GM23338 (cell line): ENCODE measurements at regions not wholly inside any gene's neighbourhood (a gene's known extent, or its start where the extent isn't known, plus 50 kb on each side); places are given as distances from the start of the nearest gene placed in this dataset.

Source experiments
- ATAC-seq: fragments of 200-7000 bp; cut with Tn5 transposase; 3 replicates; pipeline ENCODE4 v1.9.1; 2020
- DNase-seq: peaks from one replicate; pipeline ENCODE4 v3.0.0-alpha.2; 2015; ENCODE audit warnings: low spot score
- H2AFZ ChIP-seq: fragments of 200-600 bp; sonication (generic); 2 replicates; pipeline ENCODE4 v1.8.0; 2016; ENCODE audit warnings: antibody characterized with exemption, mild to moderate bottlenecking, moderate library complexity
- H3F3A ChIP-seq: fragments of 200-600 bp; sonication (generic); replicated peaks from 2 replicates; pipeline ENCODE4 v1.8.0; 2017; ENCODE audit warnings: antibody characterized with exemption, mixed run types, low read depth
- H3K27ac ChIP-seq: fragments of 200-600 bp; sonication (generic); 2 replicates; pipeline ENCODE4 v1.6.1; 2016; ENCODE audit warnings: low read depth
- H3K27me3 ChIP-seq: fragments of 200-600 bp; sonication (generic); 2 replicates; pipeline ENCODE4 v1.8.0; 2016; ENCODE audit warnings: mild to moderate bottlenecking, mixed run types, moderate library complexity; ENCODE audit not compliant: insufficient read depth
- H3K36me3 ChIP-seq: fragments of 200-600 bp; sonication (generic); 2 replicates; pipeline ENCODE4 v1.8.0; 2016; ENCODE audit warnings: mild to moderate bottlenecking; ENCODE audit not compliant: insufficient read depth
- H3K4me1 ChIP-seq: fragments of 200-600 bp; sonication (generic); 2 replicates; pipeline ENCODE4 v1.8.0; 2016; ENCODE audit warnings: mild to moderate bottlenecking, moderate library complexity; ENCODE audit not compliant: insufficient read depth
- H3K4me2 ChIP-seq: fragments of 200-600 bp; sonication (generic); 2 replicates; pipeline ENCODE4 v1.7.1; 2017; ENCODE audit warnings: mixed run types
- H3K4me3 ChIP-seq: fragments of 200-600 bp; sonication (generic); 2 replicates; pipeline ENCODE4 v1.6.1; 2016; ENCODE audit warnings: mixed run types
- H3K79me2 ChIP-seq: fragments of 200-600 bp; sonication (generic); replicated peaks from 2 replicates; pipeline ENCODE4 v1.8.0; 2017; ENCODE audit warnings: mild to moderate bottlenecking; ENCODE audit not compliant: insufficient read depth
- H3K9me2 ChIP-seq: fragments of 200-600 bp; sonication (generic); 2 replicates; pipeline ENCODE4 v1.8.0; 2017; ENCODE audit not compliant: insufficient read depth
- H4K20me1 ChIP-seq: fragments of 200-600 bp; sonication (generic); replicated peaks from 2 replicates; pipeline ENCODE4 v1.8.0; 2017; ENCODE audit warnings: mild to moderate bottlenecking; ENCODE audit not compliant: insufficient read depth
- H3K27ac Mint-ChIP-seq: 2 replicates; pipeline ENCODE4 v1.8.0; 2020; ENCODE audit warnings: inconsistent platforms, mild to moderate bottlenecking, moderate library complexity, mixed read lengths
- H3K27me3 Mint-ChIP-seq: 3 replicates; pipeline ENCODE4 v1.8.0; 2022; ENCODE audit warnings: low read depth, mild to moderate bottlenecking, moderate library complexity, mixed read lengths, inconsistent platforms; ENCODE audit not compliant: insufficient read depth, poor library complexity
- H3K36me3 Mint-ChIP-seq: 3 replicates; pipeline ENCODE4 v1.8.0; 2021; ENCODE audit warnings: low read depth, mild to moderate bottlenecking, inconsistent platforms, moderate library complexity, mixed read lengths
- H3K4me1 Mint-ChIP-seq: 3 replicates; pipeline ENCODE4 v1.8.0; 2020; ENCODE audit warnings: mild to moderate bottlenecking, inconsistent platforms, mixed read lengths
- H3K4me3 Mint-ChIP-seq: 3 replicates; pipeline ENCODE4 v1.8.0; 2021; ENCODE audit warnings: moderate library complexity, mild to moderate bottlenecking, inconsistent platforms, mixed read lengths
- H3K9me3 Mint-ChIP-seq: 3 replicates; pipeline ENCODE4 v1.8.0; 2020; ENCODE audit warnings: moderate library complexity, mild to moderate bottlenecking, inconsistent platforms, mixed read lengths
- ETS1 ChIP-seq: IDR thresholded peaks from 2 replicates; pipeline ENCODE4 v1.6.1; 2016; ENCODE audit warnings: antibody characterized with exemption
- TF ChIP-seq, protein P1 (sequence below), 2 experiments: fragments of 200-600 bp in 1 of 2; sonication (generic) in 1 of 2; conservative IDR thresholded peaks; 2 replicates each; pipeline versions ENCODE4 v1.5.1 to v1.6.1; 2016 to 2017; ENCODE audit warnings: antibody characterized with exemption in 2 of 2, low read depth in 2 of 2, mild to moderate bottlenecking in 2 of 2, moderate library complexity in 1 of 2
- TF ChIP-seq, protein P2 (sequence below): fragments of 250-450 bp; sonication (Bioruptor Pico); IDR thresholded peaks from 2 replicates; pipeline ENCODE4 v1.5.0; 2020; ENCODE audit warnings: mild to moderate bottlenecking, moderate library complexity

GRCh38 chr10:80699602-80700039, 161.9 kb downstream of the SH2D4B start:
- H3K36me3 Mint-ChIP-seq, result no peaks in the 10 kb centered on the region
- H2AFZ ChIP-seq, result peak overlapping the region; percentile 90

More at GRCh38 chr10:80699602-80700039, 161.9 kb downstream of the SH2D4B start:
- Histone ChIP-seq H3K36me3 (no peaks in the 10 kb centered on the region), H3K27me3 (no peaks in the 10 kb centered on the region), H3K79me2 (no peaks in the 10 kb centered on the region), H3K9me2 (no peaks in the 10 kb centered on the region), H4K20me1 (no peaks in the 10 kb centered on the region), H3K4me1 (0 out of 2 replicates have a peak, but pooled peaks cover 3% of the 10 kb centered on the region), H3F3A (no peaks in the 10 kb centered on the region), H3K4me3 (no peak overlapping the region), H3K4me2 (no peak overlapping the region), H3K27ac (no peak overlapping the region)
- peaks cover 5% of the 10 kb centered on the region for H3K4me1 Mint-ChIP-seq
- no peaks in the 10 kb centered on the region; the same call in 2 of the 3 replicates for H3K9me3 Mint-ChIP-seq
- DNase-seq, result peak; percentile 93
- ATAC-seq, result peak; percentile 95
- H3K27me3 Mint-ChIP-seq, result peaks cover 15% of the 10 kb centered on the region
- H3K27ac Mint-ChIP-seq, result no peak overlapping the region
- TF ChIP-seq, protein P1, sequence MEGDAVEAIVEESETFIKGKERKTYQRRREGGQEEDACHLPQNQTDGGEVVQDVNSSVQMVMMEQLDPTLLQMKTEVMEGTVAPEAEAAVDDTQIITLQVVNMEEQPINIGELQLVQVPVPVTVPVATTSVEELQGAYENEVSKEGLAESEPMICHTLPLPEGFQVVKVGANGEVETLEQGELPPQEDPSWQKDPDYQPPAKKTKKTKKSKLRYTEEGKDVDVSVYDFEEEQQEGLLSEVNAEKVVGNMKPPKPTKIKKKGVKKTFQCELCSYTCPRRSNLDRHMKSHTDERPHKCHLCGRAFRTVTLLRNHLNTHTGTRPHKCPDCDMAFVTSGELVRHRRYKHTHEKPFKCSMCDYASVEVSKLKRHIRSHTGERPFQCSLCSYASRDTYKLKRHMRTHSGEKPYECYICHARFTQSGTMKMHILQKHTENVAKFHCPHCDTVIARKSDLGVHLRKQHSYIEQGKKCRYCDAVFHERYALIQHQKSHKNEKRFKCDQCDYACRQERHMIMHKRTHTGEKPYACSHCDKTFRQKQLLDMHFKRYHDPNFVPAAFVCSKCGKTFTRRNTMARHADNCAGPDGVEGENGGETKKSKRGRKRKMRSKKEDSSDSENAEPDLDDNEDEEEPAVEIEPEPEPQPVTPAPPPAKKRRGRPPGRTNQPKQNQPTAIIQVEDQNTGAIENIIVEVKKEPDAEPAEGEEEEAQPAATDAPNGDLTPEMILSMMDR (conservative IDR thresholded peaks at IDR 0.05; ENCODE audit: low read depth in 2 of 2), result peak; percentile 85 to 98
- TF ChIP-seq ETS1, result no peak
- TF ChIP-seq, protein P2, sequence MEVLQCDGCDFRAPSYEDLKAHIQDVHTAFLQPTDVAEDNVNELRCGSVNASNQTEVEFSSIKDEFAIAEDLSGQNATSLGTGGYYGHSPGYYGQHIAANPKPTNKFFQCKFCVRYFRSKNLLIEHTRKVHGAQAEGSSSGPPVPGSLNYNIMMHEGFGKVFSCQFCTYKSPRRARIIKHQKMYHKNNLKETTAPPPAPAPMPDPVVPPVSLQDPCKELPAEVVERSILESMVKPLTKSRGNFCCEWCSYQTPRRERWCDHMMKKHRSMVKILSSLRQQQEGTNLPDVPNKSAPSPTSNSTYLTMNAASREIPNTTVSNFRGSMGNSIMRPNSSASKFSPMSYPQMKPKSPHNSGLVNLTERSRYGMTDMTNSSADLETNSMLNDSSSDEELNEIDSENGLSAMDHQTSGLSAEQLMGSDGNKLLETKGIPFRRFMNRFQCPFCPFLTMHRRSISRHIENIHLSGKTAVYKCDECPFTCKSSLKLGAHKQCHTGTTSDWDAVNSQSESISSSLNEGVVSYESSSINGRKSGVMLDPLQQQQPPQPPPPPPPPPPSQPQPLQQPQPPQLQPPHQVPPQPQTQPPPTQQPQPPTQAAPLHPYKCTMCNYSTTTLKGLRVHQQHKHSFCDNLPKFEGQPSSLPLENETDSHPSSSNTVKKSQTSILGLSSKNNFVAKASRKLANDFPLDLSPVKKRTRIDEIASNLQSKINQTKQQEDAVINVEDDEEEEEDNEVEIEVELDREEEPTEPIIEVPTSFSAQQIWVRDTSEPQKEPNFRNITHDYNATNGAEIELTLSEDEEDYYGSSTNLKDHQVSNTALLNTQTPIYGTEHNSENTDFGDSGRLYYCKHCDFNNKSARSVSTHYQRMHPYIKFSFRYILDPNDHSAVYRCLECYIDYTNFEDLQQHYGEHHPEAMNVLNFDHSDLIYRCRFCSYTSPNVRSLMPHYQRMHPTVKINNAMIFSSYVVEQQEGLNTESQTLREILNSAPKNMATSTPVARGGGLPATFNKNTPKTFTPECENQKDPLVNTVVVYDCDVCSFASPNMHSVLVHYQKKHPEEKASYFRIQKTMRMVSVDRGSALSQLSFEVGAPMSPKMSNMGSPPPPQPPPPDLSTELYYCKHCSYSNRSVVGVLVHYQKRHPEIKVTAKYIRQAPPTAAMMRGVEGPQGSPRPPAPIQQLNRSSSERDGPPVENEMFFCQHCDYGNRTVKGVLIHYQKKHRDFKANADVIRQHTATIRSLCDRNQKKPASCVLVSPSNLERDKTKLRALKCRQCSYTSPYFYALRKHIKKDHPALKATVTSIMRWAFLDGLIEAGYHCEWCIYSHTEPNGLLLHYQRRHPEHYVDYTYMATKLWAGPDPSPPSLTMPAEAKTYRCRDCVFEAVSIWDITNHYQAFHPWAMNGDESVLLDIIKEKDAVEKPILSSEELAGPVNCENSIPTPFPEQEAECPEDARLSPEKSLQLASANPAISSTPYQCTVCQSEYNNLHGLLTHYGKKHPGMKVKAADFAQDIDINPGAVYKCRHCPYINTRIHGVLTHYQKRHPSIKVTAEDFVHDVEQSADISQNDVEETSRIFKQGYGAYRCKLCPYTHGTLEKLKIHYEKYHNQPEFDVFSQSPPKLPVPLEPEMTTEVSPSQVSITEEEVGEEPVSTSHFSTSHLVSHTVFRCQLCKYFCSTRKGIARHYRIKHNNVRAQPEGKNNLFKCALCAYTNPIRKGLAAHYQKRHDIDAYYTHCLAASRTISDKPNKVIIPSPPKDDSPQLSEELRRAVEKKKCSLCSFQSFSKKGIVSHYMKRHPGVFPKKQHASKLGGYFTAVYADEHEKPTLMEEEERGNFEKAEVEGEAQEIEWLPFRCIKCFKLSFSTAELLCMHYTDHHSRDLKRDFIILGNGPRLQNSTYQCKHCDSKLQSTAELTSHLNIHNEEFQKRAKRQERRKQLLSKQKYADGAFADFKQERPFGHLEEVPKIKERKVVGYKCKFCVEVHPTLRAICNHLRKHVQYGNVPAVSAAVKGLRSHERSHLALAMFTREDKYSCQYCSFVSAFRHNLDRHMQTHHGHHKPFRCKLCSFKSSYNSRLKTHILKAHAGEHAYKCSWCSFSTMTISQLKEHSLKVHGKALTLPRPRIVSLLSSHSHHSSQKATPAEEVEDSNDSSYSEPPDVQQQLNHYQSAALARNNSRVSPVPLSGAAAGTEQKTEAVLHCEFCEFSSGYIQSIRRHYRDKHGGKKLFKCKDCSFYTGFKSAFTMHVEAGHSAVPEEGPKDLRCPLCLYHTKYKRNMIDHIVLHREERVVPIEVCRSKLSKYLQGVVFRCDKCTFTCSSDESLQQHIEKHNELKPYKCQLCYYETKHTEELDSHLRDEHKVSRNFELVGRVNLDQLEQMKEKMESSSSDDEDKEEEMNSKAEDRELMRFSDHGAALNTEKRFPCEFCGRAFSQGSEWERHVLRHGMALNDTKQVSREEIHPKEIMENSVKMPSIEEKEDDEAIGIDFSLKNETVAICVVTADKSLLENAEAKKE, result peak; percentile 82; the same call in 1 of the 2 replicates
- no peak overlapping the region for H3K4me3 Mint-ChIP-seq
